Stomach (tissue), 8 donors: ENCODE measurements at regions not wholly inside any gene's neighbourhood (a gene's known extent, or its start where the extent isn't known, plus 50 kb on each side); places are given as distances from the start of the nearest gene placed in this dataset.

Source experiments
- DNase-seq, 2 donors: peaks; one replicate each; pipeline versions ENCODE4 v3.0.0 to v3.0.0-alpha.2; 2013 to 2019
- H3K27ac ChIP-seq, 5 donors: fragments of 200-600 bp in 4 of 5; sonication (generic) in 4 of 5; one replicate each; pipeline ENCODE4 v1.5.1; 2013 to 2019; ENCODE audit warnings: mild to moderate bottlenecking in 1 of 5, moderate library complexity in 1 of 5
- H3K27me3 ChIP-seq, 3 donors: fragments of 200-600 bp; sonication (generic); one replicate each; pipeline ENCODE4 v1.5.1; 2017 to 2019; ENCODE audit warnings: mixed run types in 1 of 3
- H3K36me3 ChIP-seq, 4 donors: fragments of 200-600 bp; sonication (generic); 1 replicate in 3 of 4; 2 replicates in 1 of 4; pipeline ENCODE4 v1.5.1; 2016 to 2019
- H3K4me1 ChIP-seq, 4 donors: fragments of 200-600 bp; sonication (generic); one replicate each; pipeline ENCODE4 v1.5.1; 2016 to 2019
- H3K4me3 ChIP-seq, 4 donors: fragments of 200-600 bp; sonication (generic) in 3 of 4; one replicate each; pipeline ENCODE4 v1.5.1; 2016 to 2019; ENCODE audit warnings: mild to moderate bottlenecking in 1 of 4
- H3K9me3 ChIP-seq, 4 donors: fragments of 200-600 bp; sonication (generic); one replicate each; pipeline ENCODE4 v1.5.1; 2016 to 2019
- EP300 ChIP-seq: sonication (generic); formaldehyde crosslinking; IDR thresholded peaks from one replicate; pipeline ENCODE4 v1.6.1; 2017; ENCODE audit warnings: antibody characterized with exemption
- POLR2A ChIP-seq, 4 donors: fragments of 450-650 bp; IDR thresholded peaks; one replicate each; pipeline ENCODE4 v1.6.1; 2016; ENCODE audit warnings: antibody characterized with exemption in 4 of 4, control low read depth in 2 of 4, mild to moderate bottlenecking in 1 of 4, moderate library complexity in 1 of 4
- POLR2AphosphoS5 ChIP-seq, 3 donors: sonication (generic); formaldehyde crosslinking; IDR thresholded peaks; one replicate each; pipeline ENCODE4 v1.6.1; 2016; ENCODE audit warnings: antibody characterized with exemption in 3 of 3
- WGBS, 5 donors: extraction: QIAGEN DNeasy Blood & Tissue Kit in 3 of 5; methylation state at CpG; one replicate each; pipeline versions ENCODE4 v1.1.5 to v1.1.7; 2013 to 2018; 5-methylcytosine and 5-hydroxymethylcytosine counted together
- intact Hi-C: fragments of 100-400 bp; cut with DNase I; formaldehyde crosslinking; loops from one replicate; pipeline ENCODE4 v1.15.1; 2023; ENCODE audit warnings: low total_unique reads
- TF ChIP-seq, protein P1 (sequence below), 7 experiments: fragments of 450-650 bp in 4 of 7; fragments of 200-600 bp in 3 of 7; sonication (generic) in 3 of 7; IDR thresholded peaks; one replicate each; pipeline ENCODE4 v1.5.1; 2016 to 2019; ENCODE audit warnings: antibody characterized with exemption in 7 of 7, control low read depth in 2 of 7, mild to moderate bottlenecking in 1 of 7
- donor health status: healthy with polysubstance abuse.
- donor health status: Bipolar disorder and iron deficiency.
- donor health status: healthy.

DNA sequence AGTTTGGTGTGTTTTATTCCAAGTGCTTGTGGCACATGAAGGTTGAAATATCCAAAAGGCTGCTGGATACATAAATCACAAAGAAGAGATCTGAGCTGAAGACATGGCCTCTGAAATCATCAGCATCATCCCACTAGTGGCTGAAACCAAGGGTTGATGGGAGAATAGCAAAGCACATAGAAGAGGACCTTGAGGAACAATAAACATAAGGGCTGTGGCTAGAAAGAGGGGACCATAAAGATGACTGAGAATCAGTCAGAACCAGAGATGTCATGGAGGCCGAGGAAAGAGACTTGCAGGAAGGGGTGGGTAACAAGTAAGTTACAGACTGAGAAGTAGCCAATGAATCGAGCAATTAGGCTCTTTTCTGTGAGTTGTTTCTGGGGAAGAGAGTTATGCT is 116.8 kb downstream of the CDC42EP3 start:
- TF ChIP-seq, protein P1, sequence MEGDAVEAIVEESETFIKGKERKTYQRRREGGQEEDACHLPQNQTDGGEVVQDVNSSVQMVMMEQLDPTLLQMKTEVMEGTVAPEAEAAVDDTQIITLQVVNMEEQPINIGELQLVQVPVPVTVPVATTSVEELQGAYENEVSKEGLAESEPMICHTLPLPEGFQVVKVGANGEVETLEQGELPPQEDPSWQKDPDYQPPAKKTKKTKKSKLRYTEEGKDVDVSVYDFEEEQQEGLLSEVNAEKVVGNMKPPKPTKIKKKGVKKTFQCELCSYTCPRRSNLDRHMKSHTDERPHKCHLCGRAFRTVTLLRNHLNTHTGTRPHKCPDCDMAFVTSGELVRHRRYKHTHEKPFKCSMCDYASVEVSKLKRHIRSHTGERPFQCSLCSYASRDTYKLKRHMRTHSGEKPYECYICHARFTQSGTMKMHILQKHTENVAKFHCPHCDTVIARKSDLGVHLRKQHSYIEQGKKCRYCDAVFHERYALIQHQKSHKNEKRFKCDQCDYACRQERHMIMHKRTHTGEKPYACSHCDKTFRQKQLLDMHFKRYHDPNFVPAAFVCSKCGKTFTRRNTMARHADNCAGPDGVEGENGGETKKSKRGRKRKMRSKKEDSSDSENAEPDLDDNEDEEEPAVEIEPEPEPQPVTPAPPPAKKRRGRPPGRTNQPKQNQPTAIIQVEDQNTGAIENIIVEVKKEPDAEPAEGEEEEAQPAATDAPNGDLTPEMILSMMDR (IDR thresholded peaks at IDR 0.05): no peak
- TF ChIP-seq POLR2A (IDR thresholded peaks at IDR 0.05) (no peak), EP300 (no peak), POLR2AphosphoS5 (IDR thresholded peaks at IDR 0.05) (no peak)
- Histone ChIP-seq H3K27ac (no peak overlapping the region), H3K9me3 (no peaks in the 10 kb centered on the region), H3K36me3 (no peaks in the 10 kb centered on the region), H3K4me1 (peaks cover 0 to 5% (median 2%) of the 10 kb centered on the region in 4 donors), H3K4me3 (no peak overlapping the region), H3K27me3 (no peaks in the 10 kb centered on the region)
- intact Hi-C loops: no loop called here
- DNase-seq: no peak
- WGBS, 5 donors: 89 to 96% (median 94%) methylated on average over 2 of the region's 2 CpGs

DNA sequence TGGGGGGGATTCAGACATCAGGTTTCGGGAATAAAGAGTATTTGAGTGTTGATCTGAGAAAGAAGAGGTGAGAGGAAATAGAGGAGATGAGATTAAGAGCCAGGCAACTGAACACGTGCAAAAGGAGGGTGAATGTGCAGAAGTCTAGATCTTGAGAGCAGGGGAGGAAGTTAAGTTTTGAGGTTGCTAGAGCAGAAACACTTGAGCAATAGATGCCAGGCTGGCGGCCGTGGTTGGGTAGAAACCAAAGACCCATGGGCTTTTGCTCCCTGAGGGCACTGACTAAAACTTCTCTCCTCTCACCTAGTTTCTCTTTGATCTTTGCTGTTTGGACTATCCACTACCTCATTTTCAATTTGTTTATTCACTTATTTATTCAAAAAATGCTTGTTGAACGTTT is 116.0 kb downstream of the CDC42EP3 start:
- peaks cover 0 to 10% (median 2%) of the 10 kb centered on the region in 4 donors for H3K4me1 ChIP-seq
- H3K27ac ChIP-seq: no peak overlapping the region
- intact Hi-C loops: no loop called here
- H3K36me3 ChIP-seq: no peaks in the 10 kb centered on the region
- WGBS, 5 donors: 77 to 82% (median 81%) methylated on average over 5 of the region's 5 CpGs
- no peak overlapping the region for H3K4me3 ChIP-seq
- no peak for DNase-seq
- no peaks in the 10 kb centered on the region for H3K27me3 ChIP-seq
- TF ChIP-seq EP300 (no peak), POLR2AphosphoS5 (IDR thresholded peaks at IDR 0.05) (no peak), POLR2A (IDR thresholded peaks at IDR 0.05) (no peak)
- TF ChIP-seq, protein P1 (IDR thresholded peaks at IDR 0.05): no peak
- no peaks in the 10 kb centered on the region for H3K9me3 ChIP-seq

DNA sequence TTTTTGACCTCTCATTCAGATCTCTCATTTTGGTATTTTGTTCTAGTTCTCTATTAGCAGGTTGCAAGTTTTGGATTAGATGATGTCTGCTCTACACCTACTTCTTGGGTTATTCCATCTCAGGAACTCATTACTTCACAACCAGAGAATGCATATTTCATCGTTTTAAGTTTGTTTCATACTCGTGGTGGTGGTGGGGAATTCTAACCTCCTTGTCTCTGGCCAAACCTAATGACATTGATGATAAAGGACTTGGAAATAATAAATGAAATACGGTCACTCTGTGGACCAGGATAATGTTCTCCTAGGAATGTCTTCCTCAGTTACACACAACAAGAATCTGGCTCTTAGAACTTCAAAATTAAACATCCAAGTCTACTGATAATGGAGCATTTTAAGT is 115.2 kb downstream of the CDC42EP3 start:
- H3K27me3 ChIP-seq: no peaks in the 10 kb centered on the region
- intact Hi-C loops: no loop called here
- no peaks in the 10 kb centered on the region for H3K36me3 ChIP-seq
- no peak overlapping the region for H3K27ac ChIP-seq
- TF ChIP-seq POLR2AphosphoS5 (IDR thresholded peaks at IDR 0.05): no peak
- no peak for TF ChIP-seq POLR2A (IDR thresholded peaks at IDR 0.05)
- TF ChIP-seq, protein P1 (IDR thresholded peaks at IDR 0.05): no peak
- no peak for TF ChIP-seq EP300
- no peaks in the 10 kb centered on the region for H3K9me3 ChIP-seq
- H3K4me3 ChIP-seq: no peak overlapping the region
- no peak for DNase-seq
- WGBS, 5 donors: 83 to 90% (median 86%) methylated on average over 3 of the region's 3 CpGs
- H3K4me1 ChIP-seq: peaks cover 0 to 18% (median 5%) of the 10 kb centered on the region in 4 donors

GRCh38 chr2:37558623-37559022 is 112.8 kb downstream of the CDC42EP3 start:
- Histone ChIP-seq H3K27ac (no peak overlapping the region), H3K27me3 (no peaks in the 10 kb centered on the region), H3K9me3 (no peaks in the 10 kb centered on the region), H3K4me1 (peaks cover 0 to 25% (median 8%) of the 10 kb centered on the region in 4 donors), H3K36me3 (no peaks in the 10 kb centered on the region), H3K4me3 (no peak overlapping the region)
- no peak for DNase-seq
- 90 to 100% (median 100%) methylated on average over 1 of the region's 1 CpG for WGBS, 5 donors
- TF ChIP-seq POLR2A (IDR thresholded peaks at IDR 0.05): no peak
- TF ChIP-seq, protein P1 (IDR thresholded peaks at IDR 0.05): no peak
- TF ChIP-seq POLR2AphosphoS5 (IDR thresholded peaks at IDR 0.05): no peak
- no peak for TF ChIP-seq EP300
- intact Hi-C loops: no loop called here
